SK-N-SH (cell line): ENCODE measurements at regions not wholly inside any gene's neighbourhood (a gene's known extent, or its start where the extent isn't known, plus 50 kb on each side); places are given as distances from the start of the nearest gene placed in this dataset.

Experiments used
- JUND ChIP-seq: IDR thresholded peaks from 2 replicates; pipeline ENCODE4 v1.4.0; 2012
- POLR2AphosphoS5 ChIP-seq: IDR thresholded peaks from 2 replicates; pipeline ENCODE4 v1.6.1; 2012; ENCODE audit warnings: low read depth, low read length
- RAD21 ChIP-seq: IDR thresholded peaks from 2 replicates; pipeline ENCODE4 v1.6.1; 2012; ENCODE audit warnings: mild to moderate bottlenecking, low read length
- YY1 ChIP-seq: IDR thresholded peaks from 2 replicates; pipeline ENCODE4 v1.4.0; 2012; ENCODE audit warnings: low read depth, mild to moderate bottlenecking
- TF ChIP-seq, protein P1 (sequence below): fragments of 150-350 bp; IDR thresholded peaks from 2 replicates; pipeline ENCODE4 v1.6.1; 2017; ENCODE audit warnings: antibody characterized with exemption, low read length, low read depth, borderline replicate concordance
- TF ChIP-seq, protein P2 (sequence below): fragments of 200-600 bp; sonication (generic); IDR thresholded peaks from 2 replicates; pipeline ENCODE4 v1.6.1; 2017; ENCODE audit warnings: antibody characterized with exemption, mild to moderate bottlenecking, moderate library complexity
- TF ChIP-seq, protein P3 (sequence below): IDR thresholded peaks from 2 replicates; pipeline ENCODE4; 2012
- TF ChIP-seq, protein P4 (sequence below): fragments of 150-350 bp; IDR thresholded peaks from 2 replicates; pipeline ENCODE4 v1.6.1; 2016; ENCODE audit warnings: mild to moderate bottlenecking, low read depth, low read length

DNA sequence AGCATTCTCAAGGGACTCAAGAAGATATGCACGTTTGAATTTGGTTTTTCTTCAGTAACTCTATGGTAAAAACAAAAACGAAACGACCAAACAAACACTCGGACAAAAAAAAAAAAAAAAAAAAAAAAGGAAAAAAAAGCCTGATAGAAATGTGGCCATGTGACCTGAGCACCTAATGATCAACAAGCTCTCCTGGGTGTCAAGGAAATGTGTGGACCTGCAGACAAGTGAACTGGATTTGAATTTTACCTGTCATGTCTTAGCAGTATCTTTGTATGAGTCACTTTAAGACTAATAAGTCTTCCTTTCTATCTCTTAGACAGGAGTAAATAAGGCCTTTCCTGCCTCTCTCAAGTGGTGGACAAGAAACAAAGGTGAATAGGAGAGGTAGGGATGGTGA, 190.6 kb upstream of the GRIA1 start:
- no peak for TF ChIP-seq RAD21
- no peak for TF ChIP-seq POLR2AphosphoS5
- TF ChIP-seq, protein P1, sequence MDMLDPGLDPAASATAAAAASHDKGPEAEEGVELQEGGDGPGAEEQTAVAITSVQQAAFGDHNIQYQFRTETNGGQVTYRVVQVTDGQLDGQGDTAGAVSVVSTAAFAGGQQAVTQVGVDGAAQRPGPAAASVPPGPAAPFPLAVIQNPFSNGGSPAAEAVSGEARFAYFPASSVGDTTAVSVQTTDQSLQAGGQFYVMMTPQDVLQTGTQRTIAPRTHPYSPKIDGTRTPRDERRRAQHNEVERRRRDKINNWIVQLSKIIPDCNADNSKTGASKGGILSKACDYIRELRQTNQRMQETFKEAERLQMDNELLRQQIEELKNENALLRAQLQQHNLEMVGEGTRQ = no peak
- TF ChIP-seq, protein P2, sequence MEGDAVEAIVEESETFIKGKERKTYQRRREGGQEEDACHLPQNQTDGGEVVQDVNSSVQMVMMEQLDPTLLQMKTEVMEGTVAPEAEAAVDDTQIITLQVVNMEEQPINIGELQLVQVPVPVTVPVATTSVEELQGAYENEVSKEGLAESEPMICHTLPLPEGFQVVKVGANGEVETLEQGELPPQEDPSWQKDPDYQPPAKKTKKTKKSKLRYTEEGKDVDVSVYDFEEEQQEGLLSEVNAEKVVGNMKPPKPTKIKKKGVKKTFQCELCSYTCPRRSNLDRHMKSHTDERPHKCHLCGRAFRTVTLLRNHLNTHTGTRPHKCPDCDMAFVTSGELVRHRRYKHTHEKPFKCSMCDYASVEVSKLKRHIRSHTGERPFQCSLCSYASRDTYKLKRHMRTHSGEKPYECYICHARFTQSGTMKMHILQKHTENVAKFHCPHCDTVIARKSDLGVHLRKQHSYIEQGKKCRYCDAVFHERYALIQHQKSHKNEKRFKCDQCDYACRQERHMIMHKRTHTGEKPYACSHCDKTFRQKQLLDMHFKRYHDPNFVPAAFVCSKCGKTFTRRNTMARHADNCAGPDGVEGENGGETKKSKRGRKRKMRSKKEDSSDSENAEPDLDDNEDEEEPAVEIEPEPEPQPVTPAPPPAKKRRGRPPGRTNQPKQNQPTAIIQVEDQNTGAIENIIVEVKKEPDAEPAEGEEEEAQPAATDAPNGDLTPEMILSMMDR = no peak
- TF ChIP-seq, protein P3, sequence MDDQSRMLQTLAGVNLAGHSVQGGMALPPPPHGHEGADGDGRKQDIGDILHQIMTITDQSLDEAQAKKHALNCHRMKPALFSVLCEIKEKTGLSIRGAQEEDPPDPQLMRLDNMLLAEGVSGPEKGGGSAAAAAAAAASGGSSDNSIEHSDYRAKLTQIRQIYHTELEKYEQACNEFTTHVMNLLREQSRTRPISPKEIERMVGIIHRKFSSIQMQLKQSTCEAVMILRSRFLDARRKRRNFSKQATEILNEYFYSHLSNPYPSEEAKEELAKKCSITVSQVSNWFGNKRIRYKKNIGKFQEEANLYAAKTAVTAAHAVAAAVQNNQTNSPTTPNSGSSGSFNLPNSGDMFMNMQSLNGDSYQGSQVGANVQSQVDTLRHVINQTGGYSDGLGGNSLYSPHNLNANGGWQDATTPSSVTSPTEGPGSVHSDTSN = no peak
- no peak for TF ChIP-seq JUND
- TF ChIP-seq YY1 = no peak
- TF ChIP-seq, protein P4, sequence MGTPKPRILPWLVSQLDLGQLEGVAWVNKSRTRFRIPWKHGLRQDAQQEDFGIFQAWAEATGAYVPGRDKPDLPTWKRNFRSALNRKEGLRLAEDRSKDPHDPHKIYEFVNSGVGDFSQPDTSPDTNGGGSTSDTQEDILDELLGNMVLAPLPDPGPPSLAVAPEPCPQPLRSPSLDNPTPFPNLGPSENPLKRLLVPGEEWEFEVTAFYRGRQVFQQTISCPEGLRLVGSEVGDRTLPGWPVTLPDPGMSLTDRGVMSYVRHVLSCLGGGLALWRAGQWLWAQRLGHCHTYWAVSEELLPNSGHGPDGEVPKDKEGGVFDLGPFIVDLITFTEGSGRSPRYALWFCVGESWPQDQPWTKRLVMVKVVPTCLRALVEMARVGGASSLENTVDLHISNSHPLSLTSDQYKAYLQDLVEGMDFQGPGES = no peak
